BJ (cell line): ENCODE measurements at regions not wholly inside any gene's neighbourhood (a gene's known extent, or its start where the extent isn't known, plus 50 kb on each side); places are given as distances from the start of the nearest gene placed in this dataset.

Source experiments
- CTCF ChIA-PET: fragments of 350-600 bp; formaldehyde crosslinking; extraction: SDS; loops from one replicate; lab custom pipeline; 2021; ENCODE audit warnings: antibody characterized with exemption, inconsistent platforms; lab: Yijun Ruan, JAX
- POLR2A ChIA-PET: fragments of 300-600 bp; sonication (Branson Sonifier 250); formaldehyde crosslinking; extraction: SDS; loops from one replicate; lab custom pipeline; 2021; ENCODE audit warnings: antibody characterized with exemption; lab: Charles Lee
- DNase-seq: peaks from one replicate; pipeline ENCODE4 v3.0.0-alpha.2; 2011; ENCODE audit warnings: low read depth
- H3K27me3 ChIP-seq: 2 replicates; pipeline ENCODE4 v1.6.0; 2011; ENCODE audit warnings: low read length; ENCODE audit not compliant: control insufficient read depth, insufficient read depth
- H3K36me3 ChIP-seq: 2 replicates; pipeline ENCODE4 v1.5.1; 2011; ENCODE audit warnings: low read length; ENCODE audit not compliant: control insufficient read depth, insufficient read depth
- H3K4me3 ChIP-seq: 2 replicates; pipeline ENCODE4 v1.5.1; 2011; ENCODE audit warnings: low read depth, mild to moderate bottlenecking, control low read depth, low read length
- TF ChIP-seq, protein P1 (sequence below): IDR thresholded peaks from 2 replicates; pipeline ENCODE4 v1.5.1; 2011; ENCODE audit warnings: low read depth, mild to moderate bottlenecking, control low read depth, inconsistent platforms, low read length, moderate library complexity; ENCODE audit not compliant: insufficient read depth

DNA sequence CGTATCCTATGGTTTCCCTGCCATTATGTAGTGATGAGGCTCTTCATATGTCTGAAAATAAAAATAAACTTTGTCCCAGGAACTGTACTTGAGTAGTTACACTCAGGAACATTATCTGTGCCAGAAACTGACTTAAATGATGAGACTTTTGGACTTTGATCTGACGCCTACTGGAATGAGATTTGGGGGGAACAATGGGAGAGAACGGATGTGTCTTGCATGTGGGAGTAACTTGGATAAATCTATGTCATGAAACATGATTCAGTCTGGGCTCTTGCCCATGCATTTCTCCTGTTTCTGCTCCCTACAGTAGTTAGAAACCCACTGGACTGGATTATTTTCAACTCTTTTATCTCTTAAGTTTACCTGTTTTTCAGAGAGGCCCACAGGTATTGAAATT is 2351.4 kb downstream of the PCDH7 start:
- H3K36me3 ChIP-seq = no peaks in the 10 kb centered on the region
- H3K4me3 ChIP-seq = no peak overlapping the region
- ChIA-PET POLR2A (no interaction called here), CTCF (no interaction called here)
- TF ChIP-seq, protein P1, sequence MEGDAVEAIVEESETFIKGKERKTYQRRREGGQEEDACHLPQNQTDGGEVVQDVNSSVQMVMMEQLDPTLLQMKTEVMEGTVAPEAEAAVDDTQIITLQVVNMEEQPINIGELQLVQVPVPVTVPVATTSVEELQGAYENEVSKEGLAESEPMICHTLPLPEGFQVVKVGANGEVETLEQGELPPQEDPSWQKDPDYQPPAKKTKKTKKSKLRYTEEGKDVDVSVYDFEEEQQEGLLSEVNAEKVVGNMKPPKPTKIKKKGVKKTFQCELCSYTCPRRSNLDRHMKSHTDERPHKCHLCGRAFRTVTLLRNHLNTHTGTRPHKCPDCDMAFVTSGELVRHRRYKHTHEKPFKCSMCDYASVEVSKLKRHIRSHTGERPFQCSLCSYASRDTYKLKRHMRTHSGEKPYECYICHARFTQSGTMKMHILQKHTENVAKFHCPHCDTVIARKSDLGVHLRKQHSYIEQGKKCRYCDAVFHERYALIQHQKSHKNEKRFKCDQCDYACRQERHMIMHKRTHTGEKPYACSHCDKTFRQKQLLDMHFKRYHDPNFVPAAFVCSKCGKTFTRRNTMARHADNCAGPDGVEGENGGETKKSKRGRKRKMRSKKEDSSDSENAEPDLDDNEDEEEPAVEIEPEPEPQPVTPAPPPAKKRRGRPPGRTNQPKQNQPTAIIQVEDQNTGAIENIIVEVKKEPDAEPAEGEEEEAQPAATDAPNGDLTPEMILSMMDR = no peak
- H3K27me3 ChIP-seq = no peaks in the 10 kb centered on the region
- DNase-seq = no peak

DNA sequence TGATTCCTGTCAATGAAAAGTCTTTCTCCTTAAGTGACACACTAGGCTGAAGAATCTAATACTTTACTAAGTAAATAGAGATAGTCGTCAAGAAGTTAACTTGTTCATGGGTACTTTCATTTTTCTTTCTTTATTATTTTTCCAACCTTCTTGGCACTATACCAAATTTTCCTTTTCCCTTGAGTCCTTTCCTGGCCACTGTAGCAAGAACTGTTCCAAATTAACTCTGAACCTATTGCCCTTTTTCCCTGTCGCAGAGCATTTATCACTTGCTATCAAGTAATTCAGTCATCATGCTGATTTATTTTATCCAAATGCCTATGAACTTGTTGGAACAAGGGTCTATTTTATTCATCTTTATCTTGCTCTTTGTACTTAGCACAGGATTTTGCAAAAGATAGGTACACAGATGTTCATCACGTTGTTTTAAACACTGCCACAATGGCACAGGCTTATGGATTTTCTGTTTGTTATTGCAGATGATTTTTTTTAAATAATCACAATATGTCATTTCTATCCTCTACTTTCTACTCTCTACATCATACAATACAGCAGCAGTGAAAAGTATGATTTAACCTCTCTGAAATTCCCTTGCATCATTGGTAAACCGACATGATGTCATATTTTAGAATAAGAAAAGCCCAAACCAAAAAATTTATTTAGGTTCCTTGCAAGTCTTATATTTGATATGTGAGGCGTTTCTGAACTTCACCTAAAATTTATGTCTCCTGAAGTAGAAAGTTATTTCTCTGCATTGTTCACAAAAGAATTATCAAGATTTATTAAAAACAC is 2352.3 kb downstream of the PCDH7 start:
- Histone ChIP-seq H3K4me3 (no peak overlapping the region), H3K36me3 (no peaks in the 10 kb centered on the region), H3K27me3 (no peaks in the 10 kb centered on the region)
- DNase-seq = no peak
- ChIA-PET POLR2A (no interaction called here), CTCF (no interaction called here)
- TF ChIP-seq, protein P1 = no peak

DNA sequence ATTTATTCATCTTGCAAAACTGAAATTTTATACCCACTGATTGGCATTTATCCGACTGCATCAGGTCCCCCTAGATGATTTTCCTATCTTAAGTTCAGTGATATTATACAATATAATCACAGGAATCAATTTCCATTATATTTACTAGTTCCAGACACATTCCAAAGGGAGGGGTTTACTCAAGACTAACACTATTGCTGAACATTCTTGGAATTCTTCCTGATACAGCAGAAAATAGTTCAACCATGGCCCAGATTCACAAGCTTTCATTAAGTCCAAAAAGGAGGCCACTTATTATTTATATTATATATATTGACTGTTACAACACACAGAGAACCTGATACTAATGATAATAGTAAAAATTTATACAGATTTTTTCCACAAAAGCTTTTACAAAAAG is 2353.6 kb downstream of the PCDH7 start:
- H3K27me3 ChIP-seq = no peaks in the 10 kb centered on the region
- DNase-seq = no peak
- CTCF ChIA-PET = no interaction called here
- H3K4me3 ChIP-seq = no peak overlapping the region
- POLR2A ChIA-PET = no interaction called here
- H3K36me3 ChIP-seq = no peaks in the 10 kb centered on the region
- TF ChIP-seq, protein P1 = no peak

DNA sequence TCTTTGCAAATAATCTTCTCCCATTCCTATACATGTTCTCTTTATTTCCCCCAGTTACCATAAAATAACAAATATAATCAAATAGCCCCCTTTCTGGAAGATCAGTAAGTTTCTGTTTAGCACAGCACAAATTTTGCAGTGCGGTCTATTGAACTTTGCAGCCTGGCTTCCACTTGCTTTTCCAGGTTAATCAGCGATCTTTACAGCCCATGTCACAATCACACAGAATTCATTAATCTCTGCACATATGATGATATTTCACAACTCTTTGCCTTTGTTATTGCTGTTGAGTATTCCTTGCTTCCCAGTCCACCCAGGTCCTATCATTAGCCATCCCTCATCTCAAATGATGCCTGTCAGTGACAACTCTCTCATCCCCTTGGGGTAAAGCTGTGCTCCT is 2358.0 kb downstream of the PCDH7 start:
- POLR2A ChIA-PET = no interaction called here

DNA sequence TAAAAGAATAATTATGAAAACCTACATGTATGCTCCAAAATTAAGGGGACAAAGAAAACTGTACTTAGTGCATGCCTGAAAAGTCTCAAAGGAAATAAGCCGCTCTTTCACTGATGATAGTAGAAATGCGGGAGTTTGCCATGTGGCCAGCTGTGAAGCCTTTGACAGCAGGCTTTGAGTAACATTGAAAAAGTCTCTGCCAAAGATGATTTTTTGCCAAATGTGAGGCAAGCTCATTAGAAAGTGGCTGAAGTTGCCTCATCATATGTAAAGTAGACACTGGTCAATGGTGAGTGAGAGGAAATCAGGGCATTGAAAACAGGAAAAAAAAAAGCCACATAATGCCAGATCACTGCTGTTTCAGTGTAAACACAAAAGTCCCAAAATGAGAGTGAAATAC is 2360.1 kb downstream of the PCDH7 start:
- CTCF ChIA-PET = no interaction called here
- H3K36me3 ChIP-seq = no peaks in the 10 kb centered on the region
- DNase-seq = no peak
- H3K4me3 ChIP-seq = no peak overlapping the region
- POLR2A ChIA-PET = no interaction called here
- TF ChIP-seq, protein P1 = no peak
- no peaks in the 10 kb centered on the region for H3K27me3 ChIP-seq

More for the DNA sequence above, 2358.0 kb downstream of the PCDH7 start:
- CTCF ChIA-PET = interaction anchor here (1.5 kb wide), 1 partner anchor 12 kb away, joined by 4 read pairs; no protein-coding TSS in a partner anchor
- no peaks in the 10 kb centered on the region for H3K27me3 ChIP-seq
- DNase-seq = no peak
- TF ChIP-seq, protein P1 = no peak
- H3K4me3 ChIP-seq = no peak overlapping the region
- no peaks in the 10 kb centered on the region for H3K36me3 ChIP-seq
